Activated CD4-positive, alpha-beta T cell treated with anti-CD3 and anti-CD28 coated beads, Interleukin-2, amount 50 U/mL, for 48 hours (primary cell): ENCODE measurements at regions not wholly inside any gene's neighbourhood (a gene's known extent, or its start where the extent isn't known, plus 50 kb on each side); places are given as distances from the start of the nearest gene placed in this dataset.

Source experiments
- DNase-seq, 2 experiments: peaks; one replicate each; pipeline ENCODE4 v3.0.0-alpha.2; 2020

- DNase-seq, result peak; percentile 57 to 75
Observed at GRCh38 chr15:70504299-70504951, 258.9 kb downstream of the UACA start.

- no peak for DNase-seq
Observed at GRCh38 chr15:70503798-70504298, 259.5 kb downstream of the UACA start.

- DNase-seq, result no peak
Observed at GRCh38 chr15:70503073-70503745, 260.1 kb downstream of the UACA start.

- DNase-seq, result no peak
Observed at GRCh38 chr15:70502529-70502928, 260.8 kb downstream of the UACA start.

GRCh38 chr15:70501849-70502248 lies 261.5 kb downstream of the UACA start:
- DNase-seq, result no peak

GRCh38 chr15:70501121-70501727 lies 262.1 kb downstream of the UACA start:
- DNase-seq, result no peak

- DNase-seq, result no peak
Observed at GRCh38 chr15:70499791-70500190, 263.6 kb downstream of the UACA start.

GRCh38 chr15:70498096-70498626 lies 265.2 kb downstream of the UACA start:
- DNase-seq, result no peak

GRCh38 chr15:70497661-70498060 lies 265.7 kb downstream of the UACA start:
- no peak for DNase-seq

- no peak for DNase-seq
Observed at GRCh38 chr15:70495991-70496599, 267.3 kb downstream of the UACA start.

GRCh38 chr15:70494852-70495571 lies 268.3 kb downstream of the UACA start:
- peak; percentile 52 to 68 for DNase-seq

GRCh38 chr15:70494517-70494851 lies 268.9 kb downstream of the UACA start:
- DNase-seq, result no peak

- no peak for DNase-seq
Observed at GRCh38 chr15:70493787-70494516, 269.4 kb downstream of the UACA start.

GRCh38 chr15:70493376-70493775 lies 270.0 kb downstream of the UACA start:
- DNase-seq, result no peak

- peak; percentile 84 to 90 for DNase-seq
Observed at GRCh38 chr15:70492240-70493177, 270.8 kb downstream of the UACA start.

GRCh38 chr15:70491641-70492040 lies 271.7 kb downstream of the UACA start:
- DNase-seq, result no peak

- peak in 1 of 2 experiments; percentile 43 for DNase-seq
Observed at GRCh38 chr15:70491201-70491621, 272.1 kb downstream of the UACA start.

GRCh38 chr15:70490838-70491155 lies 272.6 kb downstream of the UACA start:
- no peak for DNase-seq

- no peak for DNase-seq
Observed at GRCh38 chr15:70490148-70490837, 273.1 kb downstream of the UACA start.
